Keratinocyte (primary cell): ENCODE measurements at regions not wholly inside any gene's neighbourhood (a gene's known extent, or its start where the extent isn't known, plus 50 kb on each side); places are given as distances from the start of the nearest gene placed in this dataset.

Experiments used
- DNase-seq: peaks from one replicate; pipeline ENCODE4 v3.0.0-alpha.2; 2011; ENCODE audit warnings: low read depth, missing footprints, low spot score
- FAIRE-seq: peaks from 2 replicates; lab custom pipeline; 2011; peaks lifted over from hg19 to GRCh38; lab: Jason Lieb, UNC
- H2AFZ ChIP-seq: 2 replicates; pipeline ENCODE4 v1.6.0; 2012; ENCODE audit warnings: low read length, control low read depth, inconsistent platforms; ENCODE audit not compliant: control insufficient read depth
- H3K27ac ChIP-seq: 2 replicates; pipeline ENCODE4 v1.5.1; 2011; ENCODE audit warnings: low read length; ENCODE audit not compliant: control insufficient read depth, insufficient read depth
- H3K27me3 ChIP-seq: 3 replicates; pipeline ENCODE4 v1.6.0; 2011; ENCODE audit warnings: low read length; ENCODE audit not compliant: control insufficient read depth, insufficient read depth; ENCODE audit errors: extremely low read depth
- H3K36me3 ChIP-seq, 2 experiments: 2 replicates in 1 of 2; 3 replicates in 1 of 2; pipeline ENCODE4 v1.5.1; 2011; ENCODE audit warnings: low read length in 2 of 2, mild to moderate bottlenecking in 1 of 2; ENCODE audit not compliant: control insufficient read depth in 2 of 2, insufficient read depth in 2 of 2; ENCODE audit errors: extremely low read depth in 1 of 2
- H3K4me1 ChIP-seq: 3 replicates; pipeline ENCODE4 v1.5.1; 2011; ENCODE audit warnings: low read length; ENCODE audit not compliant: control insufficient read depth, insufficient read depth; ENCODE audit errors: extremely low read depth
- H3K4me2 ChIP-seq: 3 replicates; pipeline ENCODE4 v1.6.0; 2011; ENCODE audit warnings: low read depth, low read length; ENCODE audit not compliant: control insufficient read depth, insufficient read depth; ENCODE audit errors: extremely low read depth
- H3K4me3 ChIP-seq, 3 experiments: fragments of 200-600 bp in 1 of 3; sonication (generic) in 1 of 3; 2 replicates in 2 of 3; 3 replicates in 1 of 3; pipeline ENCODE4 v1.5.1; 2011 to 2016; ENCODE audit warnings: low read length in 3 of 3, mild to moderate bottlenecking in 3 of 3, control low read depth in 2 of 3, inconsistent platforms in 1 of 3, low read depth in 1 of 3, mixed read lengths in 1 of 3, mixed run types in 1 of 3, moderate library complexity in 1 of 3; ENCODE audit not compliant: control insufficient read depth in 2 of 3, insufficient read depth in 2 of 3; ENCODE audit errors: extremely low read depth in 1 of 3
- H3K79me2 ChIP-seq: 2 replicates; pipeline ENCODE4 v1.6.0; 2012; ENCODE audit warnings: low read length; ENCODE audit not compliant: control insufficient read depth, insufficient read depth
- H3K9ac ChIP-seq: 3 replicates; pipeline ENCODE4 v1.6.0; 2011; ENCODE audit warnings: low read length; ENCODE audit not compliant: control insufficient read depth, insufficient read depth; ENCODE audit errors: extremely low read depth
- H3K9me1 ChIP-seq: 3 replicates; pipeline ENCODE4 v1.6.0; 2011; ENCODE audit warnings: low read length; ENCODE audit not compliant: control insufficient read depth, insufficient read depth; ENCODE audit errors: extremely low read depth
- H3K9me3 ChIP-seq: 2 replicates; pipeline ENCODE4 v1.5.1; 2012; ENCODE audit warnings: low read depth, low read length; ENCODE audit not compliant: control insufficient read depth
- H4K20me1 ChIP-seq: 3 replicates; pipeline ENCODE4 v1.6.0; 2011; ENCODE audit warnings: low read length; ENCODE audit not compliant: control insufficient read depth, insufficient read depth; ENCODE audit errors: extremely low read depth
- CTCF ChIP-seq, 3 experiments: IDR thresholded peaks in 1 of 3; conservative IDR thresholded peaks in 1 of 3; optimal IDR thresholded peaks in 1 of 3; 2 replicates in 2 of 3; 3 replicates in 1 of 3; pipeline versions ENCODE3 to v1.5.1; 2011; ENCODE audit warnings: low read length in 3 of 3, mild to moderate bottlenecking in 3 of 3, moderate library complexity in 2 of 3, control low read depth in 1 of 3, inconsistent platforms in 1 of 3; ENCODE audit not compliant: insufficient read depth in 2 of 3; ENCODE audit errors: extremely low read depth in 1 of 3
- EZH2 ChIP-seq: IDR thresholded peaks from one replicate; pipeline ENCODE4 v1.6.1; 2012; ENCODE audit warnings: inconsistent platforms, mild to moderate bottlenecking, low read length, moderate library complexity
- dilution Hi-C: fragments of 300-500 bp; cut with MboI; formaldehyde crosslinking; loops from one replicate; pipeline ENCODE4 v1.7.0; 2020; ENCODE audit warnings: low sequenced_read_pairs; ENCODE audit not compliant: extremely low pct_ligation_motif_present

DNA sequence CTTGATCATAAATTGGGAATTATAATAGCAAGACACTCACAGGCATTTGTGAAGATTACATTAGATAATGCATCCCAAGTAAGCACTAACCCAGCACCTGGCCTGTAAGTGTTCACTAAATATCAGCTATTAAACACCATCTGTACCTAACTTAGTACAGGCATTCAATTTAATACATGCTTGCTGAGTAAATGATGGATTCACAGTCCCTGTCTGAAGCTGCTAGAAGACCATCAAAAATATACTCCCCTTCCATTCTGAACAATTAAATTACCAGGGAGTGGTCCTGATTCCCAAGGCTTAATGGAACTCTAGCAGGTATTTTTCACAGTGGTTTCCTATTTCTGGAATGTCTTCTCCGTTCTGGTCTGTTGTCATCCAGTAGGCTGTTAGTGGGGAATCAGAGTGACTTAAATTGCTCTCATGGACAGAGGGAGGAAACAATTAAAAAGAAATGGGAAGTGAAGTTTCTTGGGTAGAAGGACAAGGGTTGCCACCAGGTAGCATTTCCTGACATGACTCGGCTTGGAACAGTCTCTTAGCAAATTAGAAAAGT, 233.9 kb downstream of the PTTG2 start:
- no peak overlapping the region for H2AFZ ChIP-seq
- no peak overlapping the region for H3K4me2 ChIP-seq
- TF ChIP-seq EZH2 (no peak), CTCF (optimal IDR thresholded peaks at IDR 0.05 in 1 of 3, IDR thresholded peaks at IDR 0.05 in 1 of 3, conservative IDR thresholded peaks at IDR 0.05 in 1 of 3; ENCODE audit: extremely low read depth in 1 of 3, insufficient read depth in 2 of 3, low read length in 3 of 3) (no peak)
- no peaks in the 10 kb centered on the region for H3K9me1 ChIP-seq
- H3K9me3 ChIP-seq, result peaks cover 4% of the 10 kb centered on the region
- peaks cover 28% of the 10 kb centered on the region for H3K4me1 ChIP-seq
- dilution Hi-C loops, result no loop called here
- DNase-seq (no peak), FAIRE-seq (no peak)
- no peak overlapping the region for H3K4me3 ChIP-seq
- no peak overlapping the region for H3K27ac ChIP-seq
- no peaks in the 10 kb centered on the region for H4K20me1 ChIP-seq
- H3K27me3 ChIP-seq, result no peaks in the 10 kb centered on the region
- H3K9ac ChIP-seq, result no peak overlapping the region
- no peaks in the 10 kb centered on the region for H3K79me2 ChIP-seq
- no peaks in the 10 kb centered on the region for H3K36me3 ChIP-seq

DNA sequence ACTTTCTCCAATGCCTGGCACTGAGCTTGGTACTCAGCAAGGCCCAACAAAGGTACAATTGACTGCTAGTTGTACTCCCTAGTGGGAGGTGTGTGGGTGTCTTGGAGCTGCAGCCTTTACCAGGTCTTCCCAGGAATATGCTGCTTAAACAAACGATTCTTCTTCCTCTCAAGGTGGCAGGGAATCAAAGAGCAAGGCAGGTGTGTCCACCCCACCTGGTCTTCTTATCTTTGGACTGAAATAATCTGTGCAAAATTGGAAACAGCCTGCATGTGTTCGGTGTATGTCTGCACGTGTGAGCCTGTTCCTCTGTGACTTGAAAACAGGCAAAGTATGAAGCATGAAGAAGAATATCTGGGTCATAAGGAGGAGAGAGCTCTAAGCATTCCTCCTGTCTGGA, 235.3 kb downstream of the PTTG2 start:
- Histone ChIP-seq H3K27ac (no peak overlapping the region), H3K27me3 (no peaks in the 10 kb centered on the region), H3K36me3 (no peaks in the 10 kb centered on the region), H2AFZ (no peak overlapping the region), H3K4me2 (no peak overlapping the region), H3K9me3 (peaks cover 4% of the 10 kb centered on the region), H3K9ac (no peak overlapping the region), H3K79me2 (no peaks in the 10 kb centered on the region), H3K9me1 (no peaks in the 10 kb centered on the region), H4K20me1 (no peaks in the 10 kb centered on the region), H3K4me3 (no peak overlapping the region), H3K4me1 (peaks cover 19% of the 10 kb centered on the region)
- TF ChIP-seq EZH2 (no peak), CTCF (optimal IDR thresholded peaks at IDR 0.05 in 1 of 3, IDR thresholded peaks at IDR 0.05 in 1 of 3, conservative IDR thresholded peaks at IDR 0.05 in 1 of 3; ENCODE audit: extremely low read depth in 1 of 3, insufficient read depth in 2 of 3, low read length in 3 of 3) (no peak)
- dilution Hi-C loops, result no loop called here
- no peak for FAIRE-seq
- DNase-seq, result no peak
